HG02970 (cell line): ENCODE measurements at regions not wholly inside any gene's neighbourhood (a gene's known extent, or its start where the extent isn't known, plus 50 kb on each side); places are given as distances from the start of the nearest gene placed in this dataset.

Source experiments
- ATAC-seq: cut with Tn5 transposase; IDR thresholded peaks from one replicate; pipeline ENCODE4 v1.9.1; 2021; ENCODE audit warnings: mild to moderate bottlenecking, moderate library complexity, moderate number of reproducible peaks; ENCODE audit not compliant: unreplicated experiment, low FRiP score

GRCh38 chr5:54859316-54859715 lies 126.1 kb downstream of the ESM1 start:
- no peak for ATAC-seq

GRCh38 chr5:54854883-54855581 lies 130.4 kb downstream of the ESM1 start:
- no peak for ATAC-seq

GRCh38 chr5:54852007-54852406 lies 133.4 kb downstream of the ESM1 start:
- no peak for ATAC-seq

GRCh38 chr5:54851449-54851848 lies 133.9 kb downstream of the ESM1 start:
- ATAC-seq, result no peak

GRCh38 chr5:54848581-54848980 lies 136.8 kb downstream of the ESM1 start:
- ATAC-seq, result no peak

GRCh38 chr5:54845567-54845941 lies 139.8 kb downstream of the ESM1 start:
- no peak for ATAC-seq

GRCh38 chr5:54844905-54845566 lies 140.4 kb downstream of the ESM1 start:
- no peak for ATAC-seq

GRCh38 chr5:54844266-54844665 lies 141.1 kb downstream of the ESM1 start:
- no peak for ATAC-seq

- no peak for ATAC-seq
These were observed 143.9 kb downstream of the ESM1 start for GRCh38 chr5:54841481-54841880.

- no peak for ATAC-seq
These were observed 146.6 kb downstream of the ESM1 start for GRCh38 chr5:54838843-54839242.

GRCh38 chr5:54837981-54838380 lies 147.4 kb downstream of the ESM1 start:
- ATAC-seq, result no peak

- no peak for ATAC-seq
These were observed 148.3 kb downstream of the ESM1 start for GRCh38 chr5:54837093-54837492.

GRCh38 chr5:54835647-54836046 lies 149.7 kb downstream of the ESM1 start:
- ATAC-seq, result no peak

- ATAC-seq, result no peak
These were observed 151.1 kb downstream of the ESM1 start for GRCh38 chr5:54834121-54834842.

GRCh38 chr5:54833590-54833989 lies 151.8 kb downstream of the ESM1 start:
- ATAC-seq, result no peak

- ATAC-seq, result no peak
These were observed 152.5 kb downstream of the ESM1 start for GRCh38 chr5:54832858-54833257.

- no peak for ATAC-seq
These were observed 153.3 kb downstream of the ESM1 start for GRCh38 chr5:54832045-54832444.

- ATAC-seq, result no peak
These were observed 154.2 kb downstream of the ESM1 start for GRCh38 chr5:54831233-54831632.

GRCh38 chr5:54829676-54830535 lies 155.5 kb downstream of the ESM1 start:
- no peak for ATAC-seq

GRCh38 chr5:54829102-54829501 lies 156.3 kb downstream of the ESM1 start:
- no peak for ATAC-seq

- ATAC-seq, result no peak
These were observed 157.2 kb downstream of the ESM1 start for GRCh38 chr5:54828151-54828550.
